Activated B cell treated with CpG ODN at 0.5 μM for 24 hours (primary cell): ENCODE measurements at regions not wholly inside any gene's neighbourhood (a gene's known extent, or its start where the extent isn't known, plus 50 kb on each side); places are given as distances from the start of the nearest gene placed in this dataset.

Experiments used
- ATAC-seq: fragments of 200-7000 bp; cut with Tn5 transposase; one replicate; pipeline ENCODE4 v1.10.0; 2021; ENCODE audit warnings: low read depth, mild to moderate bottlenecking, moderate library complexity
- CTCF ChIA-PET: fragments of 350-600 bp; sonication (Branson Sonifier 250); formaldehyde crosslinking; loops from one replicate; lab custom pipeline; 2021; ENCODE audit warnings: antibody characterized with exemption; lab: Charles Lee
- POLR2A ChIA-PET: fragments of 350-600 bp; sonication (Branson Sonifier 250); formaldehyde crosslinking; loops from one replicate; lab custom pipeline; 2021; ENCODE audit warnings: antibody characterized with exemption; lab: Charles Lee
- DNase-seq: peaks from one replicate; pipeline ENCODE4 v3.0.0; 2022
- H3K27ac Mint-ChIP-seq: one replicate; pipeline ENCODE4 v1.8.0; 2020; ENCODE audit warnings: mixed read lengths
- H3K27me3 Mint-ChIP-seq: one replicate; pipeline ENCODE4 v1.8.0; 2021; ENCODE audit warnings: mixed read lengths
- H3K36me3 Mint-ChIP-seq: one replicate; pipeline ENCODE4 v1.8.0; 2021; ENCODE audit warnings: low read depth, mixed read lengths
- H3K4me1 Mint-ChIP-seq: one replicate; pipeline ENCODE4 v1.8.0; 2021; ENCODE audit warnings: mixed read lengths
- H3K4me3 Mint-ChIP-seq: one replicate; pipeline ENCODE4 v1.8.0; 2020; ENCODE audit warnings: mild to moderate bottlenecking, mixed read lengths
- H3K9me3 Mint-ChIP-seq: one replicate; pipeline ENCODE4 v1.8.0; 2020; ENCODE audit warnings: mixed read lengths
- CTCF ChIP-seq: fragments of 200-600 bp; IDR thresholded peaks from one replicate; pipeline ENCODE4 v1.8.0; 2022; ENCODE audit warnings: antibody characterized with exemption, mild to moderate bottlenecking
- intact Hi-C: fragments of 100-400 bp; cut with micrococcal nuclease; formaldehyde crosslinking; loops from one replicate; pipeline ENCODE4 v1.15.1; 2024

GRCh38 chr10:83954193-83954799 lies 185.0 kb upstream of the GHITM start:
- intact Hi-C loops: no loop called here
- DNase-seq (no peak), ATAC-seq (no peak)
- TF ChIP-seq CTCF: no peak
- H3K4me1 Mint-ChIP-seq: no peaks in the 10 kb centered on the region
- ChIA-PET CTCF (interaction anchor here (1.6 kb wide), 1 partner anchor 17 kb away, joined by 3 read pairs; no protein-coding TSS in a partner anchor), POLR2A (no interaction called here)
- no peaks in the 10 kb centered on the region for H3K36me3 Mint-ChIP-seq
- H3K9me3 Mint-ChIP-seq: no peaks in the 10 kb centered on the region
- H3K4me3 Mint-ChIP-seq: no peak overlapping the region
- peaks cover 3% of the 10 kb centered on the region for H3K27me3 Mint-ChIP-seq
- no peak overlapping the region for H3K27ac Mint-ChIP-seq

- Mint-ChIP-seq H3K27ac (no peak overlapping the region), H3K9me3 (no peaks in the 10 kb centered on the region), H3K27me3 (peaks cover 3% of the 10 kb centered on the region), H3K36me3 (no peaks in the 10 kb centered on the region), H3K4me1 (no peaks in the 10 kb centered on the region), H3K4me3 (no peak overlapping the region)
- intact Hi-C loops: no loop called here
- ATAC-seq (no peak), DNase-seq (no peak)
- ChIA-PET POLR2A (no interaction called here), CTCF (no interaction called here)
- TF ChIP-seq CTCF: no peak
Measured at GRCh38 chr10:83955406-83955805, 183.9 kb upstream of the GHITM start.

GRCh38 chr10:83957168-83957947 lies 182.0 kb upstream of the GHITM start:
- ATAC-seq: no peak
- no peak for TF ChIP-seq CTCF
- Mint-ChIP-seq H3K27ac (no peak overlapping the region), H3K9me3 (no peaks in the 10 kb centered on the region), H3K36me3 (no peaks in the 10 kb centered on the region), H3K4me1 (no peaks in the 10 kb centered on the region), H3K27me3 (peaks cover 3% of the 10 kb centered on the region), H3K4me3 (no peak overlapping the region)
- CTCF ChIA-PET: no interaction called here
- no peak for DNase-seq
- POLR2A ChIA-PET: no interaction called here
- intact Hi-C loops: no loop called here

GRCh38 chr10:83959328-83959727 lies 180.0 kb upstream of the GHITM start:
- H3K27ac Mint-ChIP-seq: no peak overlapping the region

More at GRCh38 chr10:83959328-83959727, 180.0 kb upstream of the GHITM start:
- intact Hi-C loops: no loop called here
- Mint-ChIP-seq H3K4me3 (no peak overlapping the region), H3K9me3 (no peaks in the 10 kb centered on the region), H3K27me3 (no peaks in the 10 kb centered on the region), H3K4me1 (no peaks in the 10 kb centered on the region), H3K36me3 (no peaks in the 10 kb centered on the region)
- ATAC-seq (no peak), DNase-seq (no peak)
- CTCF ChIA-PET: no interaction called here
- no peak for TF ChIP-seq CTCF
- POLR2A ChIA-PET: no interaction called here
